Endodermal cell (in vitro differentiated cells): ENCODE measurements at regions not wholly inside any gene's neighbourhood (a gene's known extent, or its start where the extent isn't known, plus 50 kb on each side); places are given as distances from the start of the nearest gene placed in this dataset.

Source experiments
- DNase-seq: peaks from one replicate; pipeline ENCODE4 v3.0.0-alpha.2; 2017
- H3K27ac ChIP-seq: 2 replicates; pipeline ENCODE4 v1.5.1; 2013; ENCODE audit warnings: mild to moderate bottlenecking, low read depth, low read length, moderate library complexity
- H3K27me3 ChIP-seq: 2 replicates; pipeline ENCODE4 v1.6.1; 2013; ENCODE audit warnings: mild to moderate bottlenecking, low read length, moderate library complexity; ENCODE audit not compliant: insufficient read depth, control insufficient read depth, poor library complexity, severe bottlenecking
- H3K36me3 ChIP-seq: 2 replicates; pipeline ENCODE4 v1.7.0; 2013; ENCODE audit warnings: mild to moderate bottlenecking, low read length, moderate library complexity; ENCODE audit not compliant: control insufficient read depth, insufficient read depth
- H3K4me1 ChIP-seq: one replicate; pipeline ENCODE4 v1.7.0; 2013; ENCODE audit warnings: low read length; ENCODE audit not compliant: control insufficient read depth, insufficient read depth
- H3K4me3 ChIP-seq: 2 replicates; pipeline ENCODE4 v1.5.1; 2013; ENCODE audit warnings: mild to moderate bottlenecking, low read length, moderate library complexity
- H3K9ac ChIP-seq: 2 replicates; pipeline ENCODE4 v1.6.1; 2013; ENCODE audit warnings: mild to moderate bottlenecking, low read length, moderate library complexity; ENCODE audit not compliant: poor library complexity, severe bottlenecking; ENCODE audit errors: extremely low read depth
- H3K9me3 ChIP-seq: 2 replicates; pipeline ENCODE4 v1.6.1; 2013; ENCODE audit warnings: mild to moderate bottlenecking, low read length, moderate library complexity; ENCODE audit not compliant: control insufficient read depth
- H3K27ac Mint-ChIP-seq: 2 replicates; pipeline ENCODE4 v1.8.0; 2020; ENCODE audit warnings: mixed read lengths
- H3K27me3 Mint-ChIP-seq: 2 replicates; pipeline ENCODE4 v1.8.0; 2021; ENCODE audit warnings: mild to moderate bottlenecking, mixed read lengths; ENCODE audit not compliant: insufficient read depth
- H3K36me3 Mint-ChIP-seq: 2 replicates; pipeline ENCODE4 v1.8.0; 2020; ENCODE audit warnings: low read depth, mixed read lengths
- H3K4me1 Mint-ChIP-seq: 2 replicates; pipeline ENCODE4 v1.8.0; 2020; ENCODE audit warnings: mixed read lengths
- H3K4me3 Mint-ChIP-seq: 2 replicates; pipeline ENCODE4 v1.8.0; 2020; ENCODE audit warnings: mild to moderate bottlenecking, moderate library complexity, mixed read lengths
- H3K9me3 Mint-ChIP-seq: 2 replicates; pipeline ENCODE4 v1.8.0; 2020; ENCODE audit warnings: mild to moderate bottlenecking, mixed read lengths
- CTCF ChIP-seq: fragments of 200-600 bp; sonication (generic); conservative IDR thresholded peaks from 2 replicates; pipeline ENCODE4 v1.5.0; 2021; ENCODE audit warnings: antibody characterized with exemption, mild to moderate bottlenecking
- WGBS, 2 experiments: methylation state at CpG; one replicate each; pipeline versions ENCODE4 v1.1.5 to v1.1.7; 2013; ENCODE audit warnings: missing lambda C conversion rate in 2 of 2, mixed read lengths in 1 of 2; ENCODE audit not compliant: insufficient coverage in 1 of 2, insufficient read length in 1 of 2; 5-methylcytosine and 5-hydroxymethylcytosine counted together

GRCh38 chr3:132879656-132880055, 157.4 kb upstream of the NPHP3 start:
- Histone ChIP-seq H3K4me1 (peaks cover 10% of the 10 kb centered on the region), H3K4me3 (no peak overlapping the region), H3K27ac (peak overlapping the region; percentile 51), H3K9me3 (no peaks in the 10 kb centered on the region), H3K9ac (no peak overlapping the region), H3K27me3 (no peaks in the 10 kb centered on the region), H3K36me3 (no peaks in the 10 kb centered on the region)
- DNase-seq: no peak
- H3K4me3 Mint-ChIP-seq: no peak overlapping the region
- H3K27me3 Mint-ChIP-seq: peaks cover 23% of the 10 kb centered on the region
- H3K36me3 Mint-ChIP-seq: no peaks in the 10 kb centered on the region
- TF ChIP-seq CTCF: no peak
- H3K9me3 Mint-ChIP-seq: no peaks in the 10 kb centered on the region
- H3K27ac Mint-ChIP-seq: no peak overlapping the region
- H3K4me1 Mint-ChIP-seq: peaks cover 7% of the 10 kb centered on the region

- H3K27ac Mint-ChIP-seq: no peak overlapping the region
- no peak overlapping the region for H3K4me3 Mint-ChIP-seq
- Histone ChIP-seq H3K9me3 (no peaks in the 10 kb centered on the region), H3K27ac (no peak overlapping the region), H3K4me1 (peaks cover 8% of the 10 kb centered on the region), H3K27me3 (no peaks in the 10 kb centered on the region), H3K9ac (no peak overlapping the region), H3K36me3 (no peaks in the 10 kb centered on the region), H3K4me3 (no peak overlapping the region)
- peaks cover 13% of the 10 kb centered on the region for H3K27me3 Mint-ChIP-seq
- DNase-seq: no peak
- WGBS, 2 experiments: 80 to 85% methylated on average over 1 of the region's 1 CpG
- no peaks in the 10 kb centered on the region for H3K36me3 Mint-ChIP-seq
- no peak for TF ChIP-seq CTCF
- peaks cover 16% of the 10 kb centered on the region for H3K4me1 Mint-ChIP-seq
- H3K9me3 Mint-ChIP-seq: no peaks in the 10 kb centered on the region
Observed at GRCh38 chr3:132874701-132875100, 152.5 kb upstream of the NPHP3 start.

GRCh38 chr3:132872711-132873110, 150.5 kb upstream of the NPHP3 start:
- no peaks in the 10 kb centered on the region for H3K36me3 Mint-ChIP-seq
- H3K27ac Mint-ChIP-seq: no peak overlapping the region
- peaks cover 11% of the 10 kb centered on the region for H3K27me3 Mint-ChIP-seq
- no peaks in the 10 kb centered on the region for H3K27me3 ChIP-seq
- no peaks in the 10 kb centered on the region for H3K36me3 ChIP-seq
- H3K4me3 ChIP-seq: no peak overlapping the region
- DNase-seq: no peak
- WGBS, 2 experiments: 89 to 90% methylated on average over 1 of the region's 1 CpG
- H3K4me1 ChIP-seq: peaks cover 5% of the 10 kb centered on the region
- H3K9me3 Mint-ChIP-seq: no peaks in the 10 kb centered on the region
- no peaks in the 10 kb centered on the region for H3K9me3 ChIP-seq
- no peak overlapping the region for H3K9ac ChIP-seq
- no peak overlapping the region for H3K4me3 Mint-ChIP-seq
- no peak overlapping the region for H3K27ac ChIP-seq
- no peak for TF ChIP-seq CTCF
- H3K4me1 Mint-ChIP-seq: peaks cover 12% of the 10 kb centered on the region
